ENCODE measurements at regions not wholly inside any gene's neighbourhood (a gene's known extent, or its start where the extent isn't known, plus 50 kb on each side); places are given as distances from the start of the nearest gene placed in this dataset.
"Not testable (repeated sequence)": the region's sequence is repeated elsewhere in the genome, so short reads cannot be mapped to it uniquely, and the experiment has no call there.

DNA sequence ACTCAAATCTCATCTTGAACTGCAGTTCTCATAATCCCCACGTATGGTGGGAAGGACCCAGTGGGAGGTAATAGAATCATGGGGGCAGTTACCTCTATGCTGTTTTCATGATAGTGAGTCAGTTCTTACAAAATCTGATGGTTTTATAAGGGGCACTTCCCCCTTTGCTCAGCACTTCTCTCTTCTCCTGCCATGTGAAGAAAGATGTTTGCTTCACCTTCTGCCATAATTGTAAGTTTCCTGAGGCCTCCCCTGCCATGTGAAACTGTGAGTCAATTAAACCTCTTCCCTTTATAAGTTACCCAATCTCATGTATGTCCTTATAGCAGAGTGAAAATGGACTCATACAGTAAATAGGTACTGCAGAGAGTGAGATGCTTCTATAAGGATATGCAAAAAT, 1050.6 kb upstream of the GRIA3 start:
- TF ChIP-seq CTCF (IDR thresholded peaks at IDR 0.05; ENCODE audit: low read depth, low read length) = no peak
- no peak overlapping the region for H3K4me3 ChIP-seq (ENCODE audit: low read depth, low read length)
- no peak for DNase-seq (ENCODE audit: low read depth, low spot score)
- in situ Hi-C loops (cut with HindIII; ENCODE audit: low sequenced_read_pairs) = no loop called here

GRCh38 chrX:122134291-122134690, 1049.8 kb upstream of the GRIA3 start:
- TF ChIP-seq CTCF (IDR thresholded peaks at IDR 0.05; ENCODE audit: low read depth, low read length) = no peak
- no peak for DNase-seq (ENCODE audit: low read depth, low spot score)
- in situ Hi-C loops (cut with HindIII; ENCODE audit: low sequenced_read_pairs) = no loop called here

GRCh38 chrX:122135070-122135469, 1049.0 kb upstream of the GRIA3 start:
- DNase-seq (ENCODE audit: low read depth, low spot score) = no peak
- no peak overlapping the region for H3K4me3 ChIP-seq (ENCODE audit: low read depth, low read length)
- in situ Hi-C loops (cut with HindIII; ENCODE audit: low sequenced_read_pairs) = no loop called here
- no peak for TF ChIP-seq CTCF (IDR thresholded peaks at IDR 0.05; ENCODE audit: low read depth, low read length)

More at GRCh38 chrX:122134291-122134690, 1049.8 kb upstream of the GRIA3 start:
- no peak overlapping the region for H3K4me3 ChIP-seq (ENCODE audit: low read depth, low read length)

GRCh38 chrX:122140219-122140618, 1043.9 kb upstream of the GRIA3 start:
- DNase-seq (ENCODE audit: low read depth, low spot score); in situ Hi-C loops (cut with HindIII; ENCODE audit: low sequenced_read_pairs); H3K4me3 ChIP-seq (ENCODE audit: low read depth, low read length): not testable (repeated sequence)

DNA sequence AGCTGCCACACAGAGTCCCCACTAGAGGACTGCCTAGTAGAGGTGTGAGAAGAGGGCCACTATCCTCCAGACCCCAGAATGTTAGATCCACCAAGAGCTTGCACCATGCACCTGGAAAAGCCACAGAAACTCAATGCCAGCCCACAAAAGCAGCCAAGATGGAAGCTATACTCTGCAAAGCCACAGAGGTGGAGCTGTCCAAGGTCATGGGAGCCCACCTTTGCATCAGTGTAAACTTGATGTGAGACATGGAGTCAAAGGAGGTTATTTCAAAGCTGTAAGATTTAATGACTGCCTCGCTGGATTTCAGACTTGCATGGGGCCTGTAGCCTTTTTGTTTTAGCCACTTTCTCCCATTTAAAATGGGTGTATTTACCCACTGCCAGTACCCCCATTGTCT, 1030.1 kb upstream of the GRIA3 start:
- H3K4me3 ChIP-seq (ENCODE audit: low read depth, low read length) = no peak overlapping the region
- in situ Hi-C loops (cut with HindIII; ENCODE audit: low sequenced_read_pairs) = no loop called here
- TF ChIP-seq CTCF (IDR thresholded peaks at IDR 0.05; ENCODE audit: low read depth, low read length) = no peak
- DNase-seq (ENCODE audit: low read depth, low spot score) = no peak

GRCh38 chrX:122168241-122168640, 1015.8 kb upstream of the GRIA3 start:
- in situ Hi-C loops (cut with HindIII; ENCODE audit: low sequenced_read_pairs) = no loop called here
- TF ChIP-seq CTCF (IDR thresholded peaks at IDR 0.05; ENCODE audit: low read depth, low read length) = no peak
- no peak overlapping the region for H3K4me3 ChIP-seq (ENCODE audit: low read depth, low read length)
- DNase-seq (ENCODE audit: low read depth, low spot score) = no peak

DNA sequence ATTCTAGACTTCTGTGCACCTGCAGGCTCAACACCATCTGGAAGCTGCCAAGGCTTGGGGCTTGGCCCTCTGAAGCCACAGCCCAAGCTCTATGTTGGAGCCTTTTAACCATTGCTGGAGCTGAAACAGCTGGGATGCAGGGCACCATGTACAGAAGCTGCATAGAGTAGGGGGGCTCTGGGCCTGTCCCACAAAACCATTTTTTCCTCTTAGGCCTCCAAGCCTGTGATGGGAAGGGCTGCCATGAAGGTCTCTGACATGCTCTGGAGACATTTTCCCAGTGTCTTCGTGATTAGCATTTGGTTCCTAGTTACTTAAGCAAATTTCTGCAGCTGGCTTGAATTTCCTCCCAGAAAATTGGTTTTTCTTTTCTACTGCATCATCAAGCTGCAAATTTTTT, 999.3 kb upstream of the GRIA3 start:
- no peak overlapping the region for H3K4me3 ChIP-seq (ENCODE audit: low read depth, low read length)
- DNase-seq (ENCODE audit: low read depth, low spot score) = no peak
- in situ Hi-C loops (cut with HindIII; ENCODE audit: low sequenced_read_pairs) = no loop called here
- no peak for TF ChIP-seq CTCF (IDR thresholded peaks at IDR 0.05; ENCODE audit: low read depth, low read length)
